Breast epithelium (tissue), 4 donors: ENCODE measurements at regions not wholly inside any gene's neighbourhood (a gene's known extent, or its start where the extent isn't known, plus 50 kb on each side); places are given as distances from the start of the nearest gene placed in this dataset.

Experiments used
- DNase-seq, 2 donors: peaks; one replicate each; pipeline ENCODE4 v3.0.0-alpha.2; 2019; ENCODE audit warnings: low spot score in 2 of 2
- H3K27ac ChIP-seq, 2 donors: fragments of 200-600 bp; sonication (generic) in 1 of 2; one replicate each; pipeline ENCODE4 v1.5.1; 2016 to 2019; ENCODE audit warnings: mild to moderate bottlenecking in 1 of 2
- H3K27me3 ChIP-seq, 2 donors: fragments of 200-600 bp; sonication (generic) in 1 of 2; one replicate each; pipeline versions ENCODE4 v1.5.1 to v1.6.0; 2017 to 2019; ENCODE audit warnings: control low read depth in 1 of 2, mild to moderate bottlenecking in 1 of 2
- H3K36me3 ChIP-seq: fragments of 200-600 bp; one replicate; pipeline ENCODE4 v1.5.1; 2019
- H3K4me1 ChIP-seq, 2 donors: fragments of 200-600 bp; sonication (generic); one replicate each; pipeline ENCODE4 v1.5.1; 2016 to 2019; ENCODE audit warnings: control low read depth in 1 of 2
- H3K4me3 ChIP-seq, 3 donors: fragments of 200-600 bp; sonication (generic); 1 replicate in 2 of 3; 2 replicates in 1 of 3; pipeline ENCODE4 v1.5.1; 2016 to 2019; ENCODE audit warnings: mild to moderate bottlenecking in 3 of 3, moderate library complexity in 2 of 3
- H3K9me3 ChIP-seq, 2 donors: fragments of 200-600 bp; sonication (generic) in 1 of 2; one replicate each; pipeline ENCODE4 v1.5.1; 2016 to 2019; ENCODE audit warnings: control low read depth in 1 of 2
- POLR2A ChIP-seq: fragments of 450-650 bp; IDR thresholded peaks from one replicate; pipeline ENCODE4 v1.6.1; 2016; ENCODE audit warnings: antibody characterized with exemption, mild to moderate bottlenecking, moderate library complexity
- POLR2AphosphoS5 ChIP-seq, 3 donors: sonication (generic); formaldehyde crosslinking; IDR thresholded peaks; one replicate each; pipeline ENCODE4 v1.6.1; 2017; ENCODE audit warnings: antibody characterized with exemption in 3 of 3
- intact Hi-C: fragments of 100-400 bp; cut with DNase I; formaldehyde crosslinking; loops from one replicate; pipeline ENCODE4 v1.15.1; 2023; ENCODE audit warnings: low total_unique reads
- TF ChIP-seq, protein P1 (sequence below), 3 donors: fragments of 450-650 bp; IDR thresholded peaks; one replicate each; pipeline ENCODE4 v1.5.1; 2016 to 2017; ENCODE audit warnings: antibody characterized with exemption in 3 of 3, mild to moderate bottlenecking in 3 of 3, moderate library complexity in 3 of 3

DNA sequence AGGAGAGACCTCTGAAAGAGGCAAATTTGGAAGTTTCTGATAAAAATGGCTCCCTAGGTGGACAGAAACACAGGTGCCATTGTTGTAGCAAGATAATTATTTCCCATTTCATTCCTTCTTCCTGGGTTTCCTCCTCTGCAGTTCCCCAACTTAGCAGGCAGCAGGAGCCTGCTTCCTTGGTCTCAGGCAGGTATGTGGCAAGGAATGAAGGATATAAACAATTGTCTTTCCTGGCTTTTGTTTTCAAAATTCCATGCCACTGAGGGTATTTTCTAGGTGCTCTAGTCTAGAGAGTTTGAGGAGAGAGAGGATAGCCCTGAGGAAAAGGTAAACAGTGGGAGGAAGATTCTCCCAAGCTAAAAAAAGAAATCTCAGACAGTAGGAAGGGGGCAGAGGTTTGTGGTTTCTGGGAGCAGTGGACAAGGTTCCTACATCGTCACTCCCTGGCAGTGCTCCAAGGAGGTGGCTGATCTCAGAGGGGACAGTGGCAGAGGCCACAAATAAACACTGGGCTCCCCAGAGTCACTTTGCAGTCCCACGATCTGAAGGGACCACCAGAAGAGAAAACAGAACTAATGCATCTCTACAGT is 82.6 kb upstream of the IGF1 start:
- Histone ChIP-seq H3K36me3 (no peaks in the 10 kb centered on the region), H3K4me3 (no peak overlapping the region), H3K9me3 (peaks cover 0 to 3% of the 10 kb centered on the region in 2 donors), H3K4me1 (no peaks in the 10 kb centered on the region), H3K27ac (peak overlapping the region; percentile 35 to 65), H3K27me3 (no peaks in the 10 kb centered on the region)
- intact Hi-C loops: no loop called here
- no peak for DNase-seq
- TF ChIP-seq POLR2A (no peak), POLR2AphosphoS5 (IDR thresholded peaks at IDR 0.05) (no peak)
- TF ChIP-seq, protein P1, sequence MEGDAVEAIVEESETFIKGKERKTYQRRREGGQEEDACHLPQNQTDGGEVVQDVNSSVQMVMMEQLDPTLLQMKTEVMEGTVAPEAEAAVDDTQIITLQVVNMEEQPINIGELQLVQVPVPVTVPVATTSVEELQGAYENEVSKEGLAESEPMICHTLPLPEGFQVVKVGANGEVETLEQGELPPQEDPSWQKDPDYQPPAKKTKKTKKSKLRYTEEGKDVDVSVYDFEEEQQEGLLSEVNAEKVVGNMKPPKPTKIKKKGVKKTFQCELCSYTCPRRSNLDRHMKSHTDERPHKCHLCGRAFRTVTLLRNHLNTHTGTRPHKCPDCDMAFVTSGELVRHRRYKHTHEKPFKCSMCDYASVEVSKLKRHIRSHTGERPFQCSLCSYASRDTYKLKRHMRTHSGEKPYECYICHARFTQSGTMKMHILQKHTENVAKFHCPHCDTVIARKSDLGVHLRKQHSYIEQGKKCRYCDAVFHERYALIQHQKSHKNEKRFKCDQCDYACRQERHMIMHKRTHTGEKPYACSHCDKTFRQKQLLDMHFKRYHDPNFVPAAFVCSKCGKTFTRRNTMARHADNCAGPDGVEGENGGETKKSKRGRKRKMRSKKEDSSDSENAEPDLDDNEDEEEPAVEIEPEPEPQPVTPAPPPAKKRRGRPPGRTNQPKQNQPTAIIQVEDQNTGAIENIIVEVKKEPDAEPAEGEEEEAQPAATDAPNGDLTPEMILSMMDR (IDR thresholded peaks at IDR 0.05): no peak

- Histone ChIP-seq H3K9me3 (no peaks in the 10 kb centered on the region), H3K4me3 (no peak overlapping the region), H3K4me1 (no peaks in the 10 kb centered on the region), H3K27me3 (no peaks in the 10 kb centered on the region), H3K36me3 (no peaks in the 10 kb centered on the region), H3K27ac (no peak overlapping the region)
- intact Hi-C loops: no loop called here
- DNase-seq: no peak
- TF ChIP-seq POLR2AphosphoS5 (IDR thresholded peaks at IDR 0.05) (no peak), POLR2A (no peak)
- TF ChIP-seq, protein P1 (IDR thresholded peaks at IDR 0.05): no peak
These were observed 70.8 kb upstream of the IGF1 start for GRCh38 chr12:102551186-102551585.

DNA sequence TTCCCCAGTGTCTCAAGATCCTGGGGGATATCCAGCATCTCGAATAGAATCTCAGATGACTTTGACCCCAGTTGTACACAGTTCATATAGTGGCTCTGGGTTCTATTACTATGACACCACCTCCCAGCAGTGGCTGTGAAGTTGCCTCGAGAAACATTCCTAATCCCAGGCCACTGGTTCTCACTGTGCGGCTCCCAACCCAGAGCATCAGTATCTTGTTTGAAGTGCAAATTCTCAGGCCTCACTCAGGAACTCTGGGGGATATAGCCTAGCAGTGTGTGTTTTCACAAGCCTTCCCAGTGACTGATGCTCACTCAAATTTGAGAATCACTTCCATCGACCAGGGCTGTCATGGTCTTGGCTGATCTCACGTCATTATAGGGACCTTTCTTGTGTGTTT is 69.3 kb upstream of the IGF1 start:
- intact Hi-C loops: no loop called here

GRCh38 chr12:102548543-102548942 is 68.2 kb upstream of the IGF1 start:
- intact Hi-C loops: no loop called here
- no peak overlapping the region for H3K4me3 ChIP-seq

More for the DNA sequence above, 69.3 kb upstream of the IGF1 start:
- TF ChIP-seq POLR2A (no peak), POLR2AphosphoS5 (IDR thresholded peaks at IDR 0.05) (no peak)
- TF ChIP-seq, protein P1 (IDR thresholded peaks at IDR 0.05): no peak
- H3K9me3 ChIP-seq: no peaks in the 10 kb centered on the region
- H3K36me3 ChIP-seq: no peaks in the 10 kb centered on the region
- H3K4me1 ChIP-seq: no peaks in the 10 kb centered on the region
- no peaks in the 10 kb centered on the region for H3K27me3 ChIP-seq
- no peak overlapping the region for H3K27ac ChIP-seq
- H3K4me3 ChIP-seq: no peak overlapping the region
- DNase-seq: no peak

More at GRCh38 chr12:102548543-102548942, 68.2 kb upstream of the IGF1 start:
- TF ChIP-seq POLR2A (no peak), POLR2AphosphoS5 (IDR thresholded peaks at IDR 0.05) (no peak)
- TF ChIP-seq, protein P1 (IDR thresholded peaks at IDR 0.05): no peak
- Histone ChIP-seq H3K4me1 (no peaks in the 10 kb centered on the region), H3K36me3 (no peaks in the 10 kb centered on the region), H3K27me3 (no peaks in the 10 kb centered on the region), H3K27ac (no peak overlapping the region), H3K9me3 (no peaks in the 10 kb centered on the region)
- DNase-seq: peak in 1 of 2 donors; percentile 39
